MM.1S (cell line): ENCODE measurements at regions not wholly inside any gene's neighbourhood (a gene's known extent, or its start where the extent isn't known, plus 50 kb on each side); places are given as distances from the start of the nearest gene placed in this dataset.
"Not testable (repeated sequence)": the region's sequence is repeated elsewhere in the genome, so short reads cannot be mapped to it uniquely, and the experiment has no call there.

Experiments used
- EZH2 ChIP-seq: fragments of 300-600 bp; sonication (generic); optimal IDR thresholded peaks from 2 replicates; pipeline ENCODE3; 2017; ENCODE audit warnings: low read depth, mild to moderate bottlenecking, antibody characterized with exemption, low read length, mixed read lengths
- TF ChIP-seq, protein P1 (sequence below): fragments of 300-600 bp; sonication (generic); IDR thresholded peaks from 2 replicates; pipeline ENCODE4 v1.5.1; 2016; ENCODE audit warnings: antibody characterized with exemption, low read length, mixed read lengths

DNA sequence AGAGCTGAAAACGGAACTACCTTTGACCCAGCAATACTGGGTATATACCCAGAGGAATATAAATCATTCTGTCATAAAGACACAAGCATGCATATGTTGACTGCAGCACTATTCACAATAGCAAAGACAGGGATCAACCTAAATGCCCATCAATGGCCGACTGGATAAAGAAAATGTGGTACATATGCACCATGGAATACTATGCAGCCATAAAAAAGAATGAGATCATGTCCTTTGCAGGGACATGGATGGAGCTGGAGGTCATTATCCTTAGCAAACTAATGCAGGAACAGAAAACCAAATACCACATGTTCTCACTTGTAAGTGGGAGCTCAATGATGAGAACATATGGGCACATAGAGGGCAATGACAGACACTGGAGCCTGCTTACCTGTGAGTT, 100.2 kb upstream of the JCAD start:
- TF ChIP-seq, protein P1, sequence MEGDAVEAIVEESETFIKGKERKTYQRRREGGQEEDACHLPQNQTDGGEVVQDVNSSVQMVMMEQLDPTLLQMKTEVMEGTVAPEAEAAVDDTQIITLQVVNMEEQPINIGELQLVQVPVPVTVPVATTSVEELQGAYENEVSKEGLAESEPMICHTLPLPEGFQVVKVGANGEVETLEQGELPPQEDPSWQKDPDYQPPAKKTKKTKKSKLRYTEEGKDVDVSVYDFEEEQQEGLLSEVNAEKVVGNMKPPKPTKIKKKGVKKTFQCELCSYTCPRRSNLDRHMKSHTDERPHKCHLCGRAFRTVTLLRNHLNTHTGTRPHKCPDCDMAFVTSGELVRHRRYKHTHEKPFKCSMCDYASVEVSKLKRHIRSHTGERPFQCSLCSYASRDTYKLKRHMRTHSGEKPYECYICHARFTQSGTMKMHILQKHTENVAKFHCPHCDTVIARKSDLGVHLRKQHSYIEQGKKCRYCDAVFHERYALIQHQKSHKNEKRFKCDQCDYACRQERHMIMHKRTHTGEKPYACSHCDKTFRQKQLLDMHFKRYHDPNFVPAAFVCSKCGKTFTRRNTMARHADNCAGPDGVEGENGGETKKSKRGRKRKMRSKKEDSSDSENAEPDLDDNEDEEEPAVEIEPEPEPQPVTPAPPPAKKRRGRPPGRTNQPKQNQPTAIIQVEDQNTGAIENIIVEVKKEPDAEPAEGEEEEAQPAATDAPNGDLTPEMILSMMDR, result not testable (repeated sequence)
- TF ChIP-seq EZH2, result not testable (repeated sequence)
